OCI-LY3 (cell line): ENCODE measurements at regions not wholly inside any gene's neighbourhood (a gene's known extent, or its start where the extent isn't known, plus 50 kb on each side); places are given as distances from the start of the nearest gene placed in this dataset.

Experiments used
- H2AFZ ChIP-seq: fragments of 200-600, 300-600 bp; shearing (Covaris generic); 2 replicates; pipeline ENCODE4 v1.6.0; 2014; ENCODE audit warnings: antibody characterized with exemption, low read depth, low read length
- H3K27ac ChIP-seq: fragments of 200-600, 300-600 bp; sonication (generic); 2 replicates; pipeline ENCODE4 v1.5.1; 2014; ENCODE audit warnings: mild to moderate bottlenecking, low read length, moderate library complexity, mixed read lengths
- H3K27me3 ChIP-seq: fragments of 200-600, 300-600 bp; sonication (generic); 2 replicates; pipeline ENCODE4 v1.6.1; 2014; ENCODE audit warnings: low read depth, low read length, mixed read lengths
- H3K36me3 ChIP-seq: fragments of 200-600, 300-600 bp; sonication (generic); replicated peaks from 2 replicates; pipeline ENCODE3; 2014; ENCODE audit warnings: low read depth, low read length, mixed read lengths
- H3K4me1 ChIP-seq: fragments of 300-600, 200-600 bp; sonication (generic); 2 replicates; pipeline ENCODE4 v1.6.1; 2014; ENCODE audit warnings: low read length, mixed read lengths
- H3K4me2 ChIP-seq: fragments of 200-600, 300-600 bp; sonication (generic); 2 replicates; pipeline ENCODE4 v1.6.1; 2014; ENCODE audit warnings: low read length, mixed read lengths
- H3K4me3 ChIP-seq: fragments of 300-600, 200-600 bp; sonication (generic); 2 replicates; pipeline ENCODE4 v1.5.1; 2014; ENCODE audit warnings: antibody characterized with exemption, mild to moderate bottlenecking, low read length, moderate library complexity
- H3K79me2 ChIP-seq: fragments of 300-600, 200-600 bp; shearing (Covaris generic); 2 replicates; pipeline ENCODE4 v1.6.1; 2014; ENCODE audit warnings: mild to moderate bottlenecking, low read length, mixed read lengths
- H3K9ac ChIP-seq: fragments of 300-600, 200-600 bp; shearing (Covaris generic); 2 replicates; pipeline ENCODE4 v1.6.0; 2014; ENCODE audit warnings: mild to moderate bottlenecking, low read length, moderate library complexity
- H3K9me3 ChIP-seq: fragments of 200-600, 300-600 bp; shearing (Covaris generic); 2 replicates; pipeline ENCODE4 v1.6.1; 2014; ENCODE audit warnings: low read length, mixed read lengths; ENCODE audit not compliant: insufficient read depth
- H4K20me1 ChIP-seq: fragments of 200-600, 300-600 bp; sonication (generic); 2 replicates; pipeline ENCODE4 v1.6.1; 2016; ENCODE audit warnings: low read length, mixed read lengths; ENCODE audit not compliant: insufficient read depth
- CTCF ChIP-seq: fragments of 200-600, 300-600 bp; sonication (generic); IDR thresholded peaks from 2 replicates; pipeline ENCODE4 v1.5.1; 2014; ENCODE audit warnings: antibody characterized with exemption, low read length, low read depth
- EZH2phosphoT487 ChIP-seq: fragments of 200-600 bp; shearing (Covaris generic); IDR thresholded peaks from 2 replicates; pipeline ENCODE4 v1.6.1; 2018; ENCODE audit warnings: antibody characterized with exemption, mixed run types, low read depth

GRCh38 chr1:218711884-218712674 is 366.9 kb downstream of the TGFB2 start:
- H3K4me3 ChIP-seq = no peak overlapping the region
- H3K79me2 ChIP-seq = no peaks in the 10 kb centered on the region
- no peaks in the 10 kb centered on the region for H3K9me3 ChIP-seq
- H3K27me3 ChIP-seq = no peaks in the 10 kb centered on the region
- no peak overlapping the region for H3K27ac ChIP-seq
- H2AFZ ChIP-seq = no peak overlapping the region
- H3K36me3 ChIP-seq = no peaks in the 10 kb centered on the region
- H3K4me2 ChIP-seq = no peak overlapping the region
- H3K9ac ChIP-seq = no peak overlapping the region
- no peak for TF ChIP-seq CTCF
- no peak for TF ChIP-seq EZH2phosphoT487
- no peaks in the 10 kb centered on the region for H3K4me1 ChIP-seq
- no peaks in the 10 kb centered on the region for H4K20me1 ChIP-seq

- no peaks in the 10 kb centered on the region for H3K4me1 ChIP-seq
- H3K36me3 ChIP-seq = no peaks in the 10 kb centered on the region
- no peaks in the 10 kb centered on the region for H3K9me3 ChIP-seq
- no peak overlapping the region for H3K4me3 ChIP-seq
- H3K9ac ChIP-seq = no peak overlapping the region
- H4K20me1 ChIP-seq = no peaks in the 10 kb centered on the region
- no peak overlapping the region for H2AFZ ChIP-seq
- no peak overlapping the region for H3K27ac ChIP-seq
- TF ChIP-seq EZH2phosphoT487 (no peak), CTCF (no peak)
- H3K27me3 ChIP-seq = no peaks in the 10 kb centered on the region
- H3K4me2 ChIP-seq = no peak overlapping the region
- H3K79me2 ChIP-seq = no peaks in the 10 kb centered on the region
Observed at GRCh38 chr1:218712677-218713076, 367.5 kb downstream of the TGFB2 start.

GRCh38 chr1:218715961-218716669 is 371.0 kb downstream of the TGFB2 start:
- no peaks in the 10 kb centered on the region for H3K36me3 ChIP-seq
- TF ChIP-seq EZH2phosphoT487 (no peak), CTCF (no peak)
- H3K4me2 ChIP-seq = no peak overlapping the region
- no peak overlapping the region for H3K4me3 ChIP-seq
- H3K27ac ChIP-seq = no peak overlapping the region
- no peak overlapping the region for H2AFZ ChIP-seq
- no peaks in the 10 kb centered on the region for H3K4me1 ChIP-seq
- H3K9me3 ChIP-seq = no peaks in the 10 kb centered on the region
- H3K79me2 ChIP-seq = no peaks in the 10 kb centered on the region
- no peaks in the 10 kb centered on the region for H4K20me1 ChIP-seq
- H3K9ac ChIP-seq = no peak overlapping the region
- no peaks in the 10 kb centered on the region for H3K27me3 ChIP-seq

- H3K4me1 ChIP-seq = no peaks in the 10 kb centered on the region
- H3K9ac ChIP-seq = no peak overlapping the region
- H3K27ac ChIP-seq = no peak overlapping the region
- no peak overlapping the region for H3K4me2 ChIP-seq
- H3K9me3 ChIP-seq = no peaks in the 10 kb centered on the region
- H3K27me3 ChIP-seq = no peaks in the 10 kb centered on the region
- TF ChIP-seq EZH2phosphoT487 (no peak), CTCF (no peak)
- no peak overlapping the region for H2AFZ ChIP-seq
- H3K4me3 ChIP-seq = no peak overlapping the region
- no peaks in the 10 kb centered on the region for H3K36me3 ChIP-seq
- no peaks in the 10 kb centered on the region for H3K79me2 ChIP-seq
- H4K20me1 ChIP-seq = no peaks in the 10 kb centered on the region
Observed at GRCh38 chr1:218717575-218717974, 372.4 kb downstream of the TGFB2 start.
